GM12878 (cell line): ENCODE measurements at regions not wholly inside any gene's neighbourhood (a gene's known extent, or its start where the extent isn't known, plus 50 kb on each side); places are given as distances from the start of the nearest gene placed in this dataset.

Experiments used
- ATAC-seq: fragments of 200-7000 bp; cut with Tn5 transposase; 3 replicates; pipeline ENCODE4 v1.9.1; 2020; ENCODE audit warnings: mild to moderate bottlenecking, moderate library complexity
- BruUV-seq: library from RNA; stranded (reverse); fragments of 400-500 nt; replicated peaks from 2 replicates; lab custom pipeline; 2021; lab: Mats Ljungman, UMichigan
- CTCF ChIA-PET: fragments of 300-600 bp; sonication (Branson Sonifier 250); formaldehyde crosslinking; extraction: SDS; loops from one replicate; lab custom pipeline; 2021; ENCODE audit warnings: inconsistent platforms; lab: Yijun Ruan, JAX
- POLR2A ChIA-PET: fragments of 350-600 bp; formaldehyde crosslinking; extraction: SDS; loops from one replicate; lab custom pipeline; 2021; ENCODE audit warnings: inconsistent platforms; lab: Charles Lee
- RAD21 ChIA-PET: fragments of 300-600 bp; sonication (Branson Sonifier 250); formaldehyde crosslinking; loops from one replicate; lab custom pipeline; 2023; ENCODE audit warnings: antibody characterized with exemption; ENCODE audit not compliant: unreplicated experiment; lab: Charles Lee
- SMC1A ChIA-PET: fragments of 300-600 bp; sonication (Branson Sonifier 250); formaldehyde crosslinking; loops from one replicate; lab custom pipeline; 2023; ENCODE audit not compliant: unreplicated experiment, uncharacterized antibody; lab: Charles Lee
- DNase-seq: peaks from one replicate; pipeline ENCODE4 v3.0.0-alpha.2; 2011; ENCODE audit warnings: low read depth, low spot score
- FAIRE-seq: peaks from 3 replicates; lab custom pipeline; 2011; peaks lifted over from hg19 to GRCh38; lab: Jason Lieb, UNC
- H2AFZ ChIP-seq: 2 replicates; pipeline ENCODE4 v1.6.0; 2011; ENCODE audit warnings: low read depth, low read length, control low read depth; ENCODE audit not compliant: control insufficient read depth
- H3K27ac ChIP-seq: 2 replicates; pipeline ENCODE4 v1.5.1; 2011; ENCODE audit warnings: control low read depth; ENCODE audit not compliant: control insufficient read depth, insufficient read depth
- H3K27me3 ChIP-seq, 2 experiments: replicated peaks in 1 of 2; 2 replicates each; pipeline versions ENCODE4 v1.6.0 to v1.6.1; 2011; ENCODE audit warnings: low read length in 1 of 2; ENCODE audit not compliant: control insufficient read depth in 2 of 2, insufficient read depth in 2 of 2
- H3K36me3 ChIP-seq, 2 experiments: 2 replicates each; pipeline ENCODE4 v1.5.1; 2011; ENCODE audit warnings: low read length in 1 of 2; ENCODE audit not compliant: control insufficient read depth in 2 of 2, insufficient read depth in 2 of 2
- H3K4me1 ChIP-seq: 2 replicates; pipeline ENCODE4 v1.6.1; 2011; ENCODE audit warnings: mild to moderate bottlenecking, low read length, moderate library complexity, mixed read lengths; ENCODE audit not compliant: control insufficient read depth, insufficient read depth
- H3K4me2 ChIP-seq: 2 replicates; pipeline ENCODE4 v1.6.0; 2011; ENCODE audit warnings: control low read depth; ENCODE audit not compliant: control insufficient read depth, insufficient read depth
- H3K4me3 ChIP-seq: fragments of 200-600 bp; sonication (generic); 2 replicates; pipeline ENCODE4 v1.5.1; 2016
- H3K79me2 ChIP-seq: 2 replicates; pipeline ENCODE4 v1.6.0; 2011; ENCODE audit warnings: low read length; ENCODE audit not compliant: control insufficient read depth, insufficient read depth
- H3K9ac ChIP-seq: 2 replicates; pipeline ENCODE4 v1.8.0; 2011; ENCODE audit warnings: low read length, control low read depth, mixed read lengths; ENCODE audit not compliant: control insufficient read depth, insufficient read depth
- H3K9me3 ChIP-seq: replicated peaks from 3 replicates; pipeline ENCODE4 v1.5.1; 2011; ENCODE audit warnings: mild to moderate bottlenecking, low read length; ENCODE audit not compliant: control insufficient read depth, insufficient read depth
- H4K20me1 ChIP-seq: 2 replicates; pipeline ENCODE4 v1.6.0; 2011; ENCODE audit not compliant: control insufficient read depth, insufficient read depth
- CBX5 ChIP-seq: sonication (generic); IDR thresholded peaks from 2 replicates; pipeline ENCODE4 v1.6.1; 2016; ENCODE audit warnings: low read depth, moderate library complexity, mild to moderate bottlenecking, inconsistent platforms
- MEF2A ChIP-seq: IDR thresholded peaks from 2 replicates; pipeline ENCODE4 v1.6.1; 2011; ENCODE audit warnings: low read depth, mild to moderate bottlenecking, low read length, moderate library complexity; ENCODE audit not compliant: insufficient read depth
- SP1 ChIP-seq: IDR thresholded peaks from one replicate; pipeline ENCODE4 v1.6.1; 2011; ENCODE audit warnings: low read depth, low read length
- SUPT20H ChIP-seq: IDR thresholded peaks from 2 replicates; pipeline ENCODE4 v1.6.1; 2011; ENCODE audit warnings: low read depth, mild to moderate bottlenecking, low read length, moderate library complexity, borderline replicate concordance; ENCODE audit not compliant: control insufficient read depth
- ZBED1 ChIP-seq: IDR thresholded peaks from 2 replicates; pipeline ENCODE4 v1.6.1; 2016; ENCODE audit warnings: borderline replicate concordance
- WGBS: methylation state at CpG from one replicate; pipeline ENCODE4 v1.1.6; 2016; ENCODE audit warnings: low lambda C conversion rate; ENCODE audit not compliant: insufficient replicate concordance, insufficient coverage; ENCODE audit errors: missing lambda C conversion rate; 5-methylcytosine and 5-hydroxymethylcytosine counted together
- in situ Hi-C: fragments of 300-500 bp; cut with MboI; formaldehyde crosslinking; loops from 9 replicates; pipeline ENCODE4 v1.14.3; 2018; ENCODE audit warnings: mixed read lengths
- intact Hi-C: fragments of 100-400 bp; cut with micrococcal nuclease; formaldehyde crosslinking; loops from one replicate; pipeline ENCODE4 v1.14.2; 2022; ENCODE audit not compliant: unreplicated experiment

GRCh38 chr16:80039777-80040176 lies 439.2 kb upstream of the MAF start:
- Histone ChIP-seq H3K79me2 (no peaks in the 10 kb centered on the region), H3K4me2 (no peak overlapping the region), H3K4me1 (no peaks in the 10 kb centered on the region), H3K9me3 (no peaks in the 10 kb centered on the region), H3K9ac (no peak overlapping the region), H3K27me3 (no peaks in the 10 kb centered on the region; a peak in 1 of 4 replicates), H3K4me3 (no peak overlapping the region), H2AFZ (no peak overlapping the region), H4K20me1 (no peaks in the 10 kb centered on the region), H3K36me3 (no peaks in the 10 kb centered on the region), H3K27ac (no peak overlapping the region)
- CTCF ChIA-PET = no interaction called here
- intact Hi-C loops = no loop called here
- POLR2A ChIA-PET = no interaction called here
- ATAC-seq (no peak), FAIRE-seq (no peak), DNase-seq (no peak)
- WGBS = 5% methylated on average over 2 of the region's 2 CpGs
- SMC1A ChIA-PET = interaction anchor here (0.7 kb wide), 1 partner anchor 784 kb away, joined by 3 read pairs; no protein-coding TSS in a partner anchor
- in situ Hi-C loops = no loop called here
- no peak for TF ChIP-seq CBX5
- TF ChIP-seq SP1 = no peak
- no peak for TF ChIP-seq MEF2A
- RAD21 ChIA-PET = no interaction called here
- BruUV-seq = no TSS peak

DNA sequence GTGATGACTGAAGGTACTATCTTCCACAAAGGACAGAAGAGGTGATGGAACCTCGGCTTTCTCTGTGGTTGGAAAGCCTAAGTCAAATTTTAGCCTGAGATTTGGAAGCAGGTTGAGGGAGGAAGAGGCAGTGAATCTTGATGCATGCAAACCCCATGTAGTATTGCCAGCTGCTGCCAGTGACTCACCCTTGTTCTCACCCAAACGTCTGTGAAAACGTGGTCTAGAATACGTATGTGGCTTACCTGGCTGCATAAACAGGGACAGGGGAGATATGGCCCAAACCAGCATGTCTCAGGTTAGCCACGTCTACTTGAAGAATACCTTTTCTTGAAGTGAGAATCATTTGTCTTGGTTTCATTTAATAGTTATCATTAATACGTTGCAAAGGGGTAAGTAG lies 438.0 kb upstream of the MAF start:
- FAIRE-seq (no peak), ATAC-seq (no peak), DNase-seq (no peak)
- no peaks in the 10 kb centered on the region for H3K4me1 ChIP-seq
- in situ Hi-C loops = no loop called here
- no peaks in the 10 kb centered on the region for H3K36me3 ChIP-seq
- under 1% methylated on average over 6 of the region's 6 CpGs for WGBS
- no peak overlapping the region for H3K4me2 ChIP-seq
- TF ChIP-seq ZBED1 (no peak), SUPT20H (no peak)
- no peaks in the 10 kb centered on the region; a peak in 1 of 4 replicates for H3K27me3 ChIP-seq
- no peak overlapping the region for H3K27ac ChIP-seq
- ChIA-PET POLR2A (no interaction called here), CTCF (no interaction called here), SMC1A (no interaction called here), RAD21 (no interaction called here)
- no peak overlapping the region for H3K9ac ChIP-seq
- intact Hi-C loops = no loop called here
- H3K4me3 ChIP-seq = no peak overlapping the region
- H2AFZ ChIP-seq = no peak overlapping the region
- BruUV-seq = no TSS peak
- no peaks in the 10 kb centered on the region for H3K9me3 ChIP-seq
- no peaks in the 10 kb centered on the region for H3K79me2 ChIP-seq
- no peaks in the 10 kb centered on the region for H4K20me1 ChIP-seq
